ENCODE measurements at regions not wholly inside any gene's neighbourhood (a gene's known extent, or its start where the extent isn't known, plus 50 kb on each side); places are given as distances from the start of the nearest gene placed in this dataset.

GRCh38 chr3:189118896-189119295, 52.9 kb upstream of the TPRG1 start:
- DNase-seq, result no peak

DNA sequence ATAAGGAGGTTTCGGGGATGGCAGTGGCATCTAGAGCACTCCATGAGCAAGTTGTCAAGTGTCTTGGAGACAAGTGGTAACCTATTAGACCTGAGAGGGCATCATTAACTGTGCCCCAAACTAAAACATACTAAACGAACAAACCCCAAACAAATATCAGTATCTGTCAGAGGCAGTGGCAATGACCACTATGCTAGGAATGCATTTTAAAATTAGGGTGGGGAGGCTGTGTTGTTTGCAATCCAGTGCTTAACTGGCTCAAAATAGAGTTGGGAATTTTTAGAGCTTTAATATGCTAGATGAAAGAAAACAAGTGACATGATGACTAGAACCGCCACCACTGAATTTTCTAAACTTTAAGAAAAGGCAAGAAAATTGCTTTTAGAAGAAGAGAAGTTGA, 51.8 kb upstream of the TPRG1 start:
- no peak for DNase-seq

DNA sequence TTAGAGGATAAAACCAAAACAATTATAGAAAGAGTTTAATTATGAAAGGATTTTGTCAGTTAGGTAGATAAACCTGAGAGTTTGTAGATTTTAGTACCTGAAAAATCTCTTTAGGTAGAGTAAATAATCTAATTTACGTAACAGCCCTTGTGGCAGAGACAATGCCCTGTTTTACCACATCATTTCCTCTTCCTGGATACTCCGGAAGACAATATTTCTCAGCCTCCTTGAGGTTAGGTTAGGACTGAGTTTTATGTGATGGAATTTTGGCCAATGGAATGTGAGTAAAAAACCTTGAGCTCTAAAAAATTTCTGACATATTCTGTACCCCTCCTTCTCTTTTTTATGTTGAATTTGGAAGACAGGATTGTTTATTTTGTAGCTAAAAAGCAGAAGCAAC, 50.7 kb upstream of the TPRG1 start:
- DNase-seq, result no peak

All from NCI-H1417 treated with DMSO at 0.1 percent for 48 hours (cell line).